Mononuclear cell (primary cell): ENCODE measurements at regions not wholly inside any gene's neighbourhood (a gene's known extent, or its start where the extent isn't known, plus 50 kb on each side); places are given as distances from the start of the nearest gene placed in this dataset.

Source experiments
- H3K27me3 ChIP-seq: 2 replicates; pipeline ENCODE4 v1.6.0; 2011; ENCODE audit warnings: low read length, control low read depth; ENCODE audit not compliant: insufficient read depth
- H3K4me1 ChIP-seq: 2 replicates; pipeline ENCODE4 v1.5.1; 2011; ENCODE audit warnings: mild to moderate bottlenecking, low read length, control low read depth; ENCODE audit not compliant: insufficient read depth
- H3K4me3 ChIP-seq: 2 replicates; pipeline ENCODE4 v1.5.1; 2011; ENCODE audit warnings: mild to moderate bottlenecking, low read length, moderate library complexity
- H3K9me3 ChIP-seq: 2 replicates; pipeline ENCODE4 v1.5.1; 2011; ENCODE audit warnings: low read depth, mild to moderate bottlenecking, control low read depth, low read length

GRCh38 chr4:128376303-128376702 is 88.7 kb upstream of the PGRMC2 start:
- no peaks in the 10 kb centered on the region for H3K4me1 ChIP-seq
- no peaks in the 10 kb centered on the region for H3K27me3 ChIP-seq
- H3K4me3 ChIP-seq, result no peak overlapping the region
- H3K9me3 ChIP-seq, result no peaks in the 10 kb centered on the region

- no peaks in the 10 kb centered on the region for H3K9me3 ChIP-seq
- H3K4me1 ChIP-seq, result no peaks in the 10 kb centered on the region
- no peaks in the 10 kb centered on the region for H3K27me3 ChIP-seq
- no peak overlapping the region for H3K4me3 ChIP-seq
These were observed 86.0 kb upstream of the PGRMC2 start for GRCh38 chr4:128373628-128374027.

DNA sequence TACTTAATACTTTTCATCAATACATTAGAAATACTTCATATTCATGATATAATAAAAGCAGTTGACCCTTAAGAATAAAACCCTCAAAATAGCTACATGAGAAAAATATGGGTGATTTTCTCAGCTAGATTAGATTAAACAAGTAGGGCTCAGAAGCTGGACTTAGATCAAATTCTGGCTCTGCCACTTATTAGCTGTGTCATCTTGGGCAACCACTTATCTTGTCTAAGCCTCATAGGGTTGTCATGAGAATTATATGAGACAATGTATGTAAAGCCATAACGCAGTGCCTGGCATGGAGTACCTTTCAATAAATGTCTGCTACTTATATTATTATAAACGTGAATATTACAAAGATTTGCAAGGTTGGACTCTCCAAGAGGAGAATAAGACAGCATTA is 84.3 kb upstream of the PGRMC2 start:
- H3K27me3 ChIP-seq, result no peaks in the 10 kb centered on the region
- H3K4me1 ChIP-seq, result no peaks in the 10 kb centered on the region
- H3K9me3 ChIP-seq, result no peaks in the 10 kb centered on the region
- H3K4me3 ChIP-seq, result no peak overlapping the region

DNA sequence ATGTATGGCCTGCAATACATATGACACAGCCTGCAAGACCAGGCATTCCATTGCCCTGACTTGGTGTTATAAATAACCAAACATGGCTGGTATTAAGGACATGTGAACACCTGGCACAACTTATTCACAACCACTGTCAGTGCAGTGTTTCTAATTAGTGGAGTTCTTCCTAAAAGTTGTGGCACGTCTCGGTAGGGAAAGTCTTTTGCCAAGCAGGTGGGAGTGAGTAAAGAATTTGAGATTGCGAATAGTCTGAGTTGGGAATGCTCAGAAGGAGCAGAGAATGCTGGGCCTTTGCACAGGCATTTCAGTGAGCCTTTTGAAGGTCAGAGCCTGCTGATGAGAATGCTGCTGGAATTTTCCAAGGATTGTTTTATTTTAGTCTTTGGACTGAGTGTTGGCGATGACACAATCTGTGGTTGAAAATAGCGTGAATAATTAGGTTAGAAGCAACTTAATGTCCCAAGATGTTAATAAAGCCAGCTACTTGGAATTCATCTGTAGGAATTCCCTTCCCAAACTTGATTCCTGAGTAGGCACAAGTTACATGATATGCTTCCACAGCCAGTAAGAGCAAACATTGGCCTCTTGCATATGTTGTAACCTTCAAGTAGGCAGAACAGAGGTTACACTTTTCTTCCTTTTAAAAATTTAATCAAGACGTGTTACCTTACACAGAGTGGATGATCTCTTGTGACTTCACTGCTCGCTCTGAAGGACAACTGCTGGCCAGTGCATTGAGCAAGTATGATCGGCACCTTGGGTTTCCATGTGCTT is 83.6 kb upstream of the PGRMC2 start:
- Histone ChIP-seq H3K4me1 (no peaks in the 10 kb centered on the region), H3K27me3 (no peaks in the 10 kb centered on the region), H3K4me3 (no peak overlapping the region), H3K9me3 (no peaks in the 10 kb centered on the region)

DNA sequence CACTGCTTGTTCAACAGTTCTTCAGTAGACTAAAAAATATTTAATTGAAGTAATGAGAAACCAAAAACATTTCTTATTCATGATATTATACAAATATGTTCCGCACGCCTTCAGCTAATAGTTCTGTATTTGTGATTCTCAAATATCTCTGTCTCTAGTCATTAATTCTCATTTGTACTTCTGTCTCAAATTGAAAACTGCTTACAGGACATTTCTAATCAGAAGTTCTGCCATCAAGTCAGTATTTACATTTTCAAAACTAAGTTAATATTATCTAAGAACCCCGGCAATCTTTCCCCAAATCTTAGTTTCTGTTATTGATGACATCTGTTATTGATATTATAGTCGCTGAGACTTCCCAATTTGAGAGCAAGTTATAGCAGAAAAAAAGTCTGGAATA is 78.6 kb upstream of the PGRMC2 start:
- Histone ChIP-seq H3K9me3 (no peaks in the 10 kb centered on the region), H3K4me1 (no peaks in the 10 kb centered on the region), H3K4me3 (no peak overlapping the region), H3K27me3 (no peaks in the 10 kb centered on the region)

DNA sequence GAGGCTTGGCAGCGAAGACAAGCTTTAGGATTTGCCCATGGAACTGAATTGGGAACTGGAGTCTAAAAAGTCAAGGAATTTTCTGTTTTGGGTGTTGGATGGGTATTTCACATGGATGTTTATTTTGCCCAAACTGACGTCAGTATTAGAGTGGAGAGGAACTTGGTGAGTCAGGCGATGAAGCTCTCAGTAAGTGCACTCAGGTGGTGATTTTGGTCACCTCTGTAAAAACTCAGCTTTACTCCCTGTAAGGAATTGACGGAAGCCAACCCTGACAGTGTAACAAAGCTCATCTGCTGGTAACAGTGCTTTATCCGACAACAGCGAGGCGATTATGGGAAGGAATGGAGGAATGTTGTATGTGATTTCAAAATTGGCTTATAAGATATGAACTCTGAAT is 77.0 kb upstream of the PGRMC2 start:
- Histone ChIP-seq H3K4me1 (no peaks in the 10 kb centered on the region), H3K27me3 (no peaks in the 10 kb centered on the region), H3K4me3 (no peak overlapping the region), H3K9me3 (no peaks in the 10 kb centered on the region)

DNA sequence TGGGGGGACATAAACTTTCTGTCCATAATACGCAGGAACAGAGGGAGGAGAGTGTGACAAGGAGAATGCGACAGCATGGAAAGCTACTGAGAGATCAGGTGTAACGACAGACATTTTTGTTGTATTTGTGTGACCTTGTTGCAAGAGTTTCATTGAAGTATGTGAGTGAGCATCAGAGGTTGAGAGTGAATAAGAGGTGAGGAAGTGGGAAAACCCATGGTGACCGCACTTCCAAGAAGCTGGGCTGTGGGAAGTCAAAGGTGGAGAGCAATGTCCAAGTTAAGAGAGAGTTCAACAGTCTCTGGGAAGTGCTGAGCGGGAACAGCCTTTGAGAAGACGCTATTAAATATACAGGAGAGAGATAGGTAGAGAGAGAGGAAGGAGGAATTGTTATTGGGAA is 76.4 kb upstream of the PGRMC2 start:
- Histone ChIP-seq H3K27me3 (no peaks in the 10 kb centered on the region), H3K9me3 (no peaks in the 10 kb centered on the region), H3K4me3 (no peak overlapping the region), H3K4me1 (no peaks in the 10 kb centered on the region)

- Histone ChIP-seq H3K4me1 (no peaks in the 10 kb centered on the region), H3K9me3 (no peaks in the 10 kb centered on the region), H3K4me3 (no peak overlapping the region), H3K27me3 (no peaks in the 10 kb centered on the region)
These were observed 75.1 kb upstream of the PGRMC2 start for GRCh38 chr4:128362760-128363159.

GRCh38 chr4:128359422-128359821 is 71.8 kb upstream of the PGRMC2 start:
- Histone ChIP-seq H3K27me3 (no peaks in the 10 kb centered on the region), H3K4me3 (no peak overlapping the region), H3K9me3 (no peaks in the 10 kb centered on the region), H3K4me1 (no peaks in the 10 kb centered on the region)

DNA sequence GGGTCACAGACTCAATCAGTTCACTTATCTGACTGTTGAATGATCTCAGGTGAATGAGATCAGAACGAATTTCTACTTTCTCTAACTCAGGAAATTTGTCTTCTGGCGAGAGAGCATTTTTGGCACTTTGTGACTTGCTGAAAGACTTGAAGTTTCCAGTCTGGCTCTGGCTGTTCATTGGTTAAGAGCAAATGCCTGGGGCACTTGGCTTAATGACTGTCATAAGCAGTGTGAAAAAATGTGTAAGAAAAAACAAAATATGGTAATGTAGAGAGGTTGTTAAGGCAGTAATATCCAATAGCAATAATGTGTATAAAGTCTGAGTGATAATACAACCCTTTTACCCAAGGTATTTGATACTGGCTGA is 71.3 kb upstream of the PGRMC2 start:
- no peaks in the 10 kb centered on the region for H3K27me3 ChIP-seq
- no peak overlapping the region for H3K4me3 ChIP-seq
- no peaks in the 10 kb centered on the region for H3K4me1 ChIP-seq
- no peaks in the 10 kb centered on the region for H3K9me3 ChIP-seq

DNA sequence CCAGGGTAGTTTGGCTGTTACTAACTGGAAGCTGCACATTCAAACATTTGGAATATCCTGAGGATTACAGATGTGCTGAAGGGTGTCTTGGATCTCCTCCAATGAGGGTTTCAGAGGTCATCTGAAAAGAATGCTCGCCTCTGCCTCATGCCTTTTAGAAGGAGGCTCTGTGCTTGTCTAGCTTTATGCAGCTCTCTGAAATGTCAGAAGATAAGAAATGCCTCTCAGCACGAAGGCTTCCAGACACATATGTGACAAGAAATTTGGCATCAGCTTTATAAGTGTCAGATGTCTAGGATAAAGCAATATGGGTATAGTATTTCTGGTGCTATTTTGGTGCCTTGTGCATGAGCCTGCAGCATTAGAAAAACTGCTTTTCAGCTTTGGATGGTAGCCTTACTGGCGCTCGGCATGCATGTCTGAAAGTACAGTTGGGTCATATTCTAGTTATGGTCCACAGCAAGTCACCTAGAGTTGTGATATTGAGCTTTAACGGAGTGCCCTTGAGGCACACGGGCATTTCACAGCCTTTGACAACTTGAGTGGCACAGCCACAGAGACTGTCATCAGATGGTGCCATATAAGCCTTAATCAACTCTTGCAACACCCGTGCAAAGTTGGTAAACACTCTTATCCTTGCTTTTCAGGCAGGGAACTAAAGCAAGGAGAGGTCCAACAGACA is 70.8 kb upstream of the PGRMC2 start:
- no peaks in the 10 kb centered on the region for H3K4me1 ChIP-seq
- H3K9me3 ChIP-seq, result no peaks in the 10 kb centered on the region
- no peak overlapping the region for H3K4me3 ChIP-seq
- no peaks in the 10 kb centered on the region for H3K27me3 ChIP-seq

DNA sequence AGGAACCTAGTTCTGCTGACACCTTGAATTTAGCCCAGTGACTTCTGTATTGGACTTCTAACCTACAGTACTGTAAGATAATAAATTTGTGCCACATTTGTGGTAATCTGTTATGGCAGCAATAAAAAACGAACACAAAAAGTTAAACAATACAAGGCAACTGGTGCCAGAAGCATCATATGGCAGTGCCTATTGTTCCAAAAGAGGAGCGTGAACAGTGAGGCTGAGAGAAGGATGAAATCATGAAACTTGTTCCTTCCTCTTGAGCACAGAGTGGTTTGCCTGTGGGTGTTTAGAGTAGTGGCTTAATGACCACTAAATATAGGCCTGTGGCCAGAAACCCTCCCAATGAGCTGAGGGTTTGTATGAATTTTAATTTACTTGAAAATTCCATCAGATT is 69.7 kb upstream of the PGRMC2 start:
- Histone ChIP-seq H3K27me3 (no peaks in the 10 kb centered on the region), H3K4me1 (no peaks in the 10 kb centered on the region), H3K9me3 (no peaks in the 10 kb centered on the region), H3K4me3 (no peak overlapping the region)

- Histone ChIP-seq H3K27me3 (no peaks in the 10 kb centered on the region), H3K4me1 (no peaks in the 10 kb centered on the region), H3K9me3 (no peaks in the 10 kb centered on the region), H3K4me3 (no peak overlapping the region)
These were observed 67.7 kb upstream of the PGRMC2 start for GRCh38 chr4:128355305-128355704.

DNA sequence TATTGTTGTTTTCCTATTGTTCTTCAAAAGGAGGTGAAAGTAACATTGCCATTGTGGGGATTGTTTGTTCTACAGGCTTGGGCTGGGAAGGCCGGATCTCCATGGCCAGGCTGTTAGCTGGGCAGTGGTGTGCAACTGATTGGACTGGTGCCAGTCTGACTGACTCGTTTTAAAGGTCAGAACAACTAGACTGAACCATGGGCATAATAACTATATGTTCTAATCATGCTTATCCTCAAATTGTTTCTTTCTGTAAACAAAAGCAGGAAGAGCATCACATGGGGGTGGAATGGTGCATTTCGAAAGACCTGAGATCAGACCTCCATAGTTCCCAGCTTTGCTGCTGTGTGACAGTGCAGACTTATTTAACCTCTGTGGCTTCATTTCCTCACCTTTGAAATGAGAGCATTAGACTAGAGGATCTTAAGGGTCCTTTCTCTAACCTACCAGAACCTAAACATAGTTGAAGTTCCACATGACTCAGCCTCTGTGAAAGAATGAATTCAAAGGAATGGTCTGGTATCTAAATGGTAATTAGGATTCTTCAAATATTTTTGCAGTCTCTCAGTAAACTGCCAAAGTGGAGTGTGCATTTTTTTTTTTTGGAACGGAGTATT is 66.7 kb upstream of the PGRMC2 start:
- H3K4me3 ChIP-seq, result no peak overlapping the region
- H3K27me3 ChIP-seq, result no peaks in the 10 kb centered on the region
- H3K4me1 ChIP-seq, result no peaks in the 10 kb centered on the region
- H3K9me3 ChIP-seq, result no peaks in the 10 kb centered on the region

DNA sequence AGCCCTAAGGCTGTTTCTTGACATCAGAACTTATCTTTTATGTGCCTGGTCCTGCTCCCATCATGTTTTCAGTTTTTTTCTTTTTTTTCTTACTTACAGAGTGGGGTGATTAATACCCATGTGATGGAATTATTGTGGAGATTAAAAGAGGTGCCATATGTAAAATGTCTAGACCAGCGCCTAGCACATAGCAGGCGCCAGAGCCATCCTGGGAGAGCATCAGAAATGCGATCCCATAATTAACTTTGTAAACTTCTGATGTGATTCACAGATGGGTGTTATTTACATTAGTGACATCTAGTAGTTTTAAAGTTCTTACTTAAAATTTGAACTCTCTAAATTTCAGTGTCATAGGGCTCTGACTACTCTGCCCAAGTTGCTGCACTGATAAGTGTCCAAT is 66.2 kb upstream of the PGRMC2 start:
- Histone ChIP-seq H3K27me3 (no peaks in the 10 kb centered on the region), H3K4me3 (no peak overlapping the region), H3K4me1 (no peaks in the 10 kb centered on the region), H3K9me3 (no peaks in the 10 kb centered on the region)

DNA sequence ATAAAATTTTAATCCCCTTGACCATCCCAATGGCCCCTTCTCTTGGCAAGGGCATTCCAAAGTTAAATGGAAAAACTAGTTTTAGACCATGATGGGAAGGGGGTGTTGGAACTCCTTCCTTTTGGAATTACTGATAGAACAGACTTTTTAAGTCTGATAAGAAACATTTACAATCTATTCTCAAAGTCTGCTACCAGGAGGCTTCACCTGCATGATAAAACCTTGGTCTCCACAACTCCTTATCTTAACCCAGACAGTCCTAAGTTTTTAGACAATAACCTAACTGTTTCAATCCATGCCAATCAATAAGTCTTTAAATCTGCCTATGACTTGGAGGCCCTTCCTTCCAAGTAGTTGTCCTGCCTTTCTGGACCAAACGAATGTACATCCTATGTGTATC is 63.9 kb upstream of the PGRMC2 start:
- H3K4me1 ChIP-seq, result no peaks in the 10 kb centered on the region
- no peaks in the 10 kb centered on the region for H3K27me3 ChIP-seq

More for the DNA sequence above, 63.9 kb upstream of the PGRMC2 start:
- Histone ChIP-seq H3K9me3 (no peaks in the 10 kb centered on the region), H3K4me3 (no peak overlapping the region)
